Thyroid gland (tissue), 4 donors: ENCODE measurements at regions not wholly inside any gene's neighbourhood (a gene's known extent, or its start where the extent isn't known, plus 50 kb on each side); places are given as distances from the start of the nearest gene placed in this dataset.

Experiments used
- POLR2A ChIP-seq, 2 donors: fragments of 450-650 bp; IDR thresholded peaks; one replicate each; pipeline ENCODE4 v1.6.1; 2017; ENCODE audit warnings: antibody characterized with exemption in 2 of 2, mild to moderate bottlenecking in 2 of 2, moderate library complexity in 1 of 2
- TF ChIP-seq, protein P1 (sequence below), 6 experiments: fragments of 200-600 bp in 3 of 6; fragments of 450-650 bp in 3 of 6; sonication (generic) in 3 of 6; IDR thresholded peaks; one replicate each; pipeline ENCODE4 v1.5.1; 2016 to 2019; ENCODE audit warnings: antibody characterized with exemption in 6 of 6, mild to moderate bottlenecking in 2 of 6, inconsistent platforms in 1 of 6, moderate library complexity in 1 of 6

DNA sequence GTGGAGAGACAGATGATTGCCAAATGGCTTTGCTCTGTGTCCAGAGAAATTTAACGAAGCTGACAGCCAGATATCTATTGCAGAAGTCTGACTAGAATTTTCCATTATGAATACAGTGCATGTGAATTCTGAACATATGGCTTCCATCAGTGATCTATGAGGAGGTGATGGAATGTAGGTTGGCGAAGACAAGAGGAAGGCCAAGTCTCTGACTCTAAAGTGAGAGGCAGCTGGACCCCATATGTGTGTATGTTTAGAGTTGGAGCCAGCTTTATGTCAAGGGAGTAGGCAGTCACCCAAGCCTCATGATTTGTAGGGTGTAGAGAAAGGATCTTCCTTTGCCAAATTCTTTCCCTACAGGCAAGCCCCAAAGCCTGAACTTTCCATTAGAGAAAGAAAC is 76.2 kb upstream of the TEX13D start:
- TF ChIP-seq, protein P1, sequence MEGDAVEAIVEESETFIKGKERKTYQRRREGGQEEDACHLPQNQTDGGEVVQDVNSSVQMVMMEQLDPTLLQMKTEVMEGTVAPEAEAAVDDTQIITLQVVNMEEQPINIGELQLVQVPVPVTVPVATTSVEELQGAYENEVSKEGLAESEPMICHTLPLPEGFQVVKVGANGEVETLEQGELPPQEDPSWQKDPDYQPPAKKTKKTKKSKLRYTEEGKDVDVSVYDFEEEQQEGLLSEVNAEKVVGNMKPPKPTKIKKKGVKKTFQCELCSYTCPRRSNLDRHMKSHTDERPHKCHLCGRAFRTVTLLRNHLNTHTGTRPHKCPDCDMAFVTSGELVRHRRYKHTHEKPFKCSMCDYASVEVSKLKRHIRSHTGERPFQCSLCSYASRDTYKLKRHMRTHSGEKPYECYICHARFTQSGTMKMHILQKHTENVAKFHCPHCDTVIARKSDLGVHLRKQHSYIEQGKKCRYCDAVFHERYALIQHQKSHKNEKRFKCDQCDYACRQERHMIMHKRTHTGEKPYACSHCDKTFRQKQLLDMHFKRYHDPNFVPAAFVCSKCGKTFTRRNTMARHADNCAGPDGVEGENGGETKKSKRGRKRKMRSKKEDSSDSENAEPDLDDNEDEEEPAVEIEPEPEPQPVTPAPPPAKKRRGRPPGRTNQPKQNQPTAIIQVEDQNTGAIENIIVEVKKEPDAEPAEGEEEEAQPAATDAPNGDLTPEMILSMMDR (IDR thresholded peaks at IDR 0.05): no peak
- TF ChIP-seq POLR2A (IDR thresholded peaks at IDR 0.05): no peak
